Lower leg skin (tissue), 3 donors: ENCODE measurements at regions not wholly inside any gene's neighbourhood (a gene's known extent, or its start where the extent isn't known, plus 50 kb on each side); places are given as distances from the start of the nearest gene placed in this dataset.
"Not testable (repeated sequence)": the region's sequence is repeated elsewhere in the genome, so short reads cannot be mapped to it uniquely, and the experiment has no call there.

Experiments
- POLR2A ChIP-seq, 2 donors: fragments of 450-650 bp; IDR thresholded peaks; one replicate each; pipeline ENCODE4 v1.6.1; 2016 to 2017; ENCODE audit warnings: antibody characterized with exemption in 2 of 2, mild to moderate bottlenecking in 1 of 2, moderate library complexity in 1 of 2
- TF ChIP-seq, protein P1 (sequence below), 3 donors: fragments of 450-650 bp; IDR thresholded peaks; one replicate each; pipeline ENCODE4 v1.5.1; 2016; ENCODE audit warnings: antibody characterized with exemption in 3 of 3, mild to moderate bottlenecking in 3 of 3, moderate library complexity in 2 of 3

DNA sequence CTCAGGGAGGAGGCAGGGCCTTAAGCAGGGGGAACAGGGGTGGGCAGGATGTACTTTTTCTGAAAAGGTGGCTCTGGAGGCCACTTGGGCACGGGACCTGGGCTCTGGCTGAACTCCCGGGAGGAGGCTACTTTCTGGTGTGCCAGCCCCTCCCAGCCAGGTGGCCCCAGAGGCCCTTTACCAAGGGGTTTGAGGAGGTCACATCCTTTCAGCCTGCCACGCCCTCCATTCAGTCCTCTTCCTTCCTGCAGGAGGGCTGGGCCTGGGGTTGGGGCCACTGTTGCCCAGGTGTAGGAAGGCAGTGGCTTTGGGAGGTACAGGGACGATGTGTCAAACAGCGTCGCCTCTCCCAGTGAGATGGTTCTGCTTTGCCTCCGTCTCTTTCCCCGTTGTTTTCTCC lies 172.5 kb downstream of the ADRA2C start:
- TF ChIP-seq, protein P1, sequence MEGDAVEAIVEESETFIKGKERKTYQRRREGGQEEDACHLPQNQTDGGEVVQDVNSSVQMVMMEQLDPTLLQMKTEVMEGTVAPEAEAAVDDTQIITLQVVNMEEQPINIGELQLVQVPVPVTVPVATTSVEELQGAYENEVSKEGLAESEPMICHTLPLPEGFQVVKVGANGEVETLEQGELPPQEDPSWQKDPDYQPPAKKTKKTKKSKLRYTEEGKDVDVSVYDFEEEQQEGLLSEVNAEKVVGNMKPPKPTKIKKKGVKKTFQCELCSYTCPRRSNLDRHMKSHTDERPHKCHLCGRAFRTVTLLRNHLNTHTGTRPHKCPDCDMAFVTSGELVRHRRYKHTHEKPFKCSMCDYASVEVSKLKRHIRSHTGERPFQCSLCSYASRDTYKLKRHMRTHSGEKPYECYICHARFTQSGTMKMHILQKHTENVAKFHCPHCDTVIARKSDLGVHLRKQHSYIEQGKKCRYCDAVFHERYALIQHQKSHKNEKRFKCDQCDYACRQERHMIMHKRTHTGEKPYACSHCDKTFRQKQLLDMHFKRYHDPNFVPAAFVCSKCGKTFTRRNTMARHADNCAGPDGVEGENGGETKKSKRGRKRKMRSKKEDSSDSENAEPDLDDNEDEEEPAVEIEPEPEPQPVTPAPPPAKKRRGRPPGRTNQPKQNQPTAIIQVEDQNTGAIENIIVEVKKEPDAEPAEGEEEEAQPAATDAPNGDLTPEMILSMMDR (IDR thresholded peaks at IDR 0.05): not testable (repeated sequence)
- not testable (repeated sequence) for TF ChIP-seq POLR2A (IDR thresholded peaks at IDR 0.05)
